Globus pallidus (tissue), 1 donor: ENCODE measurements at regions not wholly inside any gene's neighbourhood (a gene's known extent, or its start where the extent isn't known, plus 50 kb on each side); places are given as distances from the start of the nearest gene placed in this dataset.
"Not testable (repeated sequence)": the region's sequence is repeated elsewhere in the genome, so short reads cannot be mapped to it uniquely, and the experiment has no call there.

ENCODE experiments used
- DNase-seq: peaks from one replicate; pipeline ENCODE4 v3.0.0-alpha.2; 2015; ENCODE audit warnings: low spot score

DNA sequence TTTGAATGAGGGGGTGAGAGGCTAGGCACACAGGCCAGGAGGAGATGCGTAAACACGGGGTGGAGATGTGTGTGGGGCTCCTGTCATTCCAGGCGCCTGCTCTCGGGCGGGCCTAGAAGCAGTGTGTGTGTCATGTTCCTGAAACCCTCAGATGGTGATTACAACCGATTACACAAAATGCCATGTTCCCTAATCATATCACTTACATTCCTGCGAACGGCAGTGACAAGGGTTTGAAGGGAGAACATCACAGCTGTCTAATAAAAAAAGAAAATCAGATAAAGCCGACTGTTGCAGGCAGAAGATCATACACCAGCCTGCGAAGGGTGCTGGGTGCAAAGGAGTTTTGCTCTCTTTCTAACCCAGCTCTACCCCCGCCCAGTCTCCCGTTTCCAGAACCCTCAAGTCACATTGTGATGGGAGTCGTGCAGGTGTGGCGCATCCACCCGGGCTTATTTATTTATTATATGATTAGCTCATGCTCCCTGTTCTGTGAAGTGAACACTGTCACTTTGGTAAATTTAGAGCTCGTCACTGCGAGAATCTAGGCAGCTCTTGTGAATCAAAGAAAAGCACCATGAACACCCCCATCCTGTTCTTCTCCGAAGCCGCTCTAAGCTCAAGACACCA is 140.3 kb downstream of the NR2F2 start:
- no peak for DNase-seq

DNA sequence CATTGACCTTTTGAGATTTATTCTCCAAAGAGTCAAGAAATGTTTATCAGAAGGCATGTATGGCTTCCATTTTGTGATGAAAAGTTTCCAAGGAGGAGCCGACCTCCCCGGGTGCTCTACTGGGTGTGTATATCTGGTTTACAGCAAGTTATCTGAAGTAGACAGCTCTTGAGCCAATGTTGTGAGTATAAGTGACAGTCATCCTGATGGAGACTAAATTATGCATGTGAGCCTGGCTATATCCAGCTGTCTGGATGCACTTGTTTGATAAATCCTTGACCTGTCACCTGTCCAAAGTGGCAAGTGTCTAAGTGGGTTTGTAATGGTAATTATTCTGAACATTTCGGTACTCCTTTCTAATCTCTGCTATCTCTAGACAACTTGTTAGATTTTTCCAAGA is 142.2 kb downstream of the NR2F2 start:
- DNase-seq = no peak

GRCh38 chr15:96473556-96473955 is 143.1 kb downstream of the NR2F2 start:
- no peak for DNase-seq

GRCh38 chr15:96474231-96474664 is 143.7 kb downstream of the NR2F2 start:
- no peak for DNase-seq

DNA sequence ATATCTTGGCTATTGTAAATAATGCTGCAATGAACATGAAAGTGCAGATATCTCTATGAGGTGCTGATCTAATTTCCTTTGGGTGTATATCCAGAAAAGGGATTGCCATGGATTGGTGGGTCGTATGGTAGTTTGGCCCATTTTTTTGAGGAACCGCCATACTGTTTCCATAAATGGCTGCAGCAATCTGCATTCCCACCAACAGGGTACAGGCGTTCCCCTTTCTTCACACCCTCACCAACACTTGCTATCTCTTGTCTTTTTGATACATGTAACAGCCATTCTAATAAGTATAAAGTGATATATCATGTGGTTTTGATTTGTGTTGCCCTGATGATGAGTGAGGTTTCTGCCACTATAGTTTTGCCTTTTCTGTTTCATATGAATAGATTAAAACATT is 146.7 kb downstream of the NR2F2 start:
- no peak for DNase-seq

DNA sequence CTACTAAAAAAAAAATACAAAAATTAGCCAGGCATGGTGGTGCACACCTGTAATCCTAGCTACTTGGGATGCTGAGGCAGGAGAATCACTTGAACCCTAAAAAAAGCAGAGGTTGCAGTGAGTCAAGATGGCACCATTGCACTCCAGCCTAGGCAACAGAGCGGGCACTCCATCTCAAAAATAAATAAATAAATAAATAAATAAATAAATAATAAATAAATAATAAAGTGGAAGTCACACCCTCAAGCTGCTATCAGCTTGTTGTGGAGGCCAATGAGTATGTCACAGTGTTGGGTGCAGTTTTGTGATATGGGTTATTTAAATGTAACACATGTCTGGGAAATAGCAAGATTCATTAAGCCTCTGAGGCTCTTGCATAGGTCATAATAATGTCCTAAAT is 153.9 kb downstream of the NR2F2 start:
- DNase-seq = not testable (repeated sequence)

GRCh38 chr15:96484830-96485229 is 154.3 kb downstream of the NR2F2 start:
- no peak for DNase-seq

GRCh38 chr15:96487245-96487644 is 156.7 kb downstream of the NR2F2 start:
- no peak for DNase-seq

GRCh38 chr15:96491066-96491699 is 160.7 kb downstream of the NR2F2 start:
- not testable (repeated sequence) for DNase-seq

GRCh38 chr15:96491700-96492644 is 161.5 kb downstream of the NR2F2 start:
- not testable (repeated sequence) for DNase-seq

- DNase-seq = no peak
Observed at GRCh38 chr15:96494505-96494904, 164.0 kb downstream of the NR2F2 start.

DNA sequence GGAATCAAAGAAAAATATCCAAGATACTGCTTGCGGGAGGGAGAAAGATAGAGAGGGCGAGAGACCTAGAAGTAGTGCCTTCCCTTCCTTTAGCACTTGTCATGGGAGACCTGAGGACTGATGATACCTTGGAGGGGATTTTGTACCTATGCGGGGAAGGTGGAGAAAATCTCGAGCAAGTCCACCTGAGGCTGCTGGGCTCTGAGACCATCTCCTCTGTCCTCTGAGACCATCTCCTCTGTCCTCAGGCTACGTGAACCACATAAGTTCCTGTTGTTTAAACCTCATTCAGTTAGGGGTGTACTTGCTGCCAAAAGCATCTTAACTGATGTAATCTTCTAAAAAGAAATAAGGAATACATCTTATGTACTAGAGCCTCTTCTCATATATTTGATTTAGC is 164.9 kb downstream of the NR2F2 start:
- no peak for DNase-seq

DNA sequence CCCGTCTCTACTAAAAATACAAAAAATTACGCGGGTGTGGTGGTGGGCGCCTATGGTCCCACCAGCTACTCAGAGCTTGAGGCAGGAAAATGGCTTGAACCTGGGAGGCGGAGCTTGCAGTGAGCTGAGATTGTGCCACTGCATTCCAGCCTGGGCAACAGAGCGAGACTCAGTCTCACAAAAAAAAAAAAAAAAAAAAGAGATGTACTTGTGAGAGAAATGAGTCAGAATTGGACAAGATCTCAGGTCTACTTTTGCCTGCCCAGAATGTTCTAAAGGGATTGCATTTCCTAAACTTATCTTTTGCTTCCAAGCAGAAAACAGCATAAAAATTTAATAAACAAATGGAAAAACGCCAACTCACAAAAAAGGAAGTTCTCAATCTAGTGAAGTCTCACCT is 167.5 kb downstream of the NR2F2 start:
- DNase-seq = no peak

DNA sequence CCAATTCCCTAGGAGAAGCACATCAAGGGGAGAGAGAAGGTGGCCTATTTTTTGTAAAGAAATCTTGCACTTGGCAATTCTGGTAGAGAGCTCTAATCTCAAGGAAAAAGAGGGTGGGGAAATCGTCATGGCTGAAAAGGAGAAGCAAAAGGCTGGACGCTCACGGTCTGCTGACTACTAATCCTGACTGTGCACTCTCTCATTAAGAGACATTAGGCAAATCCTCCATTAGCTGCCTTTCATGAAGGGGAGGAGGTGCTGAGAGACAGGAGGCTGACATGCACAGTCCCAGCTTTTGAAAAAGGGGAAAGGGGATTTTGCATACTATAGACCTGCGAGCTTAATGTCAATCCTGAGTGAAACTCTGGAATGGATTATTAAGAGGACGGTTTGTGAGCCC is 170.0 kb downstream of the NR2F2 start:
- no peak for DNase-seq

GRCh38 chr15:96501362-96501761 is 170.9 kb downstream of the NR2F2 start:
- DNase-seq = no peak

- DNase-seq = no peak
Observed at GRCh38 chr15:96502196-96502595, 171.7 kb downstream of the NR2F2 start.

DNA sequence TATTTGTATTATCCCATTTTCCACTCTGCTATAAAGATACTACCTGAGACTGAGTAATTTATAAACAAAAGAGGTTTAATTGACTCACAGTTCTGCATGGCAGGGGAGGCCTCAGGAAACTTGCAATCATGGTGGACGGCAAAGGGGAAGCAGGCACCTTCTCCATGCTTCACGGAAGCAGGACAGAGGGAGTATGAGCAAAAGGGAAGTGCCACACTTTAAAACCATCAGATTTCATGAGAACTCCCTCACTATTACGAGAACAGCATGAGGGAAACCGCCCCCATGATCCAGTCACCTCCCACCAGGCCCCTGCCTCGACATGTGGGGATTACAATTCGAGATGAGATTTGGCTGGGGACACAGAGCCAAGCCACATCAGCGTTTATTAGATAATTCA is 172.8 kb downstream of the NR2F2 start:
- DNase-seq = no peak

- no peak for DNase-seq
Observed at GRCh38 chr15:96504371-96504770, 173.9 kb downstream of the NR2F2 start.

DNA sequence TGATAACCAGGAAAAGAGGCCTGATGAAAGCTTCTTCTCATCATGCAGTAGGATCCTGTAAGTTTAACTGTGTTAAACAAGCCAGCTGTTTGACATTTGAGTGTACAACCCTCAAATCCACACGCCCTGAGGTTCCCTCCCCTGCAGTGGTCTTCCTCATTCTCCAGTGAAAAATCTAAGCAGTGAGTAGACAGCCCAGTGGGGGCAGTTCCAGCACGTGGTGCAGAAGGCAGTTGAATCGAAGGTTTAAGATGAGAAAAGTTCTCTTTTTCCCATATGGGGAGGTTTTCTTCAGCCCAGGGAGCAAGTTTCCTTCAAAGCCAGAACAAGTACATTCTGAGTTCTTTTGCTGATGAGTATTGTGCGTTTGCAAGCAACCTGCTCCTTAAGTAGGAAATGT is 174.5 kb downstream of the NR2F2 start:
- DNase-seq = no peak

DNA sequence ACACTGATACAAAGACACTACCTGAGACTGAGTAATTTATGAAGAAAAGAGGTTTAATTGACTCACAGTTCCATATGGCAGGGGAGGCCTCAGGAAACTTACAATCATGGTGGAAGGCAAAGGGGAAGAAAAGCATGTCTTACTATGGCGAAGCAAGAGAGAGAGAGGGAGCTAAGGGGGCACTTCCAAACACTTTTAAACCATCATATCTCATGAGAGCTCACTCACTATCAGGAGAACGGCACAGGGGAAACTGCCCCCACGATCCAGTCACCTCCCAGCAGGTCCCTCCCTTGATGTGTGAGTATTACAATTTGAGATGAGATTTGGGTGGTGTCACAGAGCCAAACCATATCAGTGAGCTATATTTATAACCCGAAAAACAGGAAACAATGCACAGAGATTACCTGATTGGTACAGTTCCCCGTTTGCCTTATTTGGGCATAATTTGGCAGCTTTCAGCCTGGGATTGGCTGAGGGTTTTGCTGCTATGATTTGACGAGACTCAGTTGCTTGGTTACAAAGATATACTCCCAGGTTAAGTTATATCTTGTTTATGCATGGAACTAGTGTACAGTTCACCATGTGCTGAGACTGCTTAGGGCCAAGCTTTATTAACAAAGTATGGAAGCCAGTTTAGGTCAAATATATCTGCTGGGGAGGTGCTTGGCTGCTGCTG is 184.2 kb downstream of the NR2F2 start:
- no peak for DNase-seq

- no peak for DNase-seq
Observed at GRCh38 chr15:96515371-96515770, 184.9 kb downstream of the NR2F2 start.

DNA sequence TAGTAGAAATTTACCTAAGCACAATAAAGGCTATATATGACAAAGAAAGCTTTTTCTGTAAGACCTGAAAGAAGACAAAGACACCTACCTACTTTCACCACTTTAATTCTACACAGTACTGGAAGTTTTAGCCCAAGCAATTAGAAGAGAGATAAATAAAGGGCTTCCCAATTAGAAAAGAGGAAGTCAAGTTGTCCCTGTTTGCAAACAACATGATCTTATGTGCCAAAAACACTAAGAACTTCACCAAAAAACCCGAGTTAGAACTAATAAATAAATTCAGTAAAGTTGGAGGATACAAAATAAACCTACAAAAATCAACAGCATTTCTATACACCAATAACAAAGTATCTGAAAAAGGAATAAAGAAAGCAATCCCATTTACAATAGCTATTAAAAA is 190.9 kb downstream of the NR2F2 start:
- no peak for DNase-seq
